ENCODE measurements at regions not wholly inside any gene's neighbourhood (a gene's known extent, or its start where the extent isn't known, plus 50 kb on each side); places are given as distances from the start of the nearest gene placed in this dataset.

DNA sequence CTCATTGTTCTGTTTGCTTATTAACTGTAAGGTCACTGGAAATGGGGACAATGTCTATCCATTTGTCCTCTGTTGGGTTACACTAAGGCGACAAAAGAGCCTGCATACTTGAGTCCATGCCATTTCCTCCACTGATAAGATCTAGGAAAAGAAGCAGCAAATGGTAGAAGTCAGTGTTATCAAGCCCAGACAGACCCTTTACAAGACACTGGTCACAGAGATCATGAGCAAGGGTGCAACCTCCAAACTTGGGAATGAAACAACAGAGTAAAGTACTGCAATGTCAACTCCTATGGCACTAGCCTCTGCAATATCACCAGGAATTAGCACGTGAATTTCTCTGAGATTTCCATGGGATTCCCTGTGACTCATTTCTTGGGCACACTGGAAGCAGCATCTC is 126.9 kb downstream of the ID4 start:
- Histone ChIP-seq H3K79me2 (ENCODE audit: control insufficient read depth in 1 of 2, insufficient read depth in 2 of 2, low read length in 2 of 2) (no peaks in the 10 kb centered on the region), H3K4me3 (ENCODE audit: extremely low read depth in 1 of 4, insufficient read depth in 2 of 4, low read depth in 3 of 4, low read length in 4 of 4) (no peak overlapping the region), H3K27me3 (replicated peaks in 1 of 4; ENCODE audit: control insufficient read depth in 3 of 4, extremely low read depth in 1 of 4, insufficient read depth in 3 of 4, low read length in 3 of 4) (no peaks in the 10 kb centered on the region), H3K23me2 (ENCODE audit: low read depth, low read length) (no peaks in the 10 kb centered on the region), H3K79me1 (ENCODE audit: low read depth, low read length) (no peaks in the 10 kb centered on the region), H4K20me1 (replicated peaks in 1 of 2; ENCODE audit: control insufficient read depth in 1 of 2, insufficient read depth in 2 of 2, low read length in 2 of 2) (no peaks in the 10 kb centered on the region), H2BK20ac (ENCODE audit: low read length) (no peak overlapping the region), H4K91ac (replicated peaks; ENCODE audit: insufficient read length, low read length) (no peak overlapping the region), H2AK5ac (ENCODE audit: low read depth, low read length) (no peak overlapping the region), H2BK5ac (ENCODE audit: low read depth, low read length) (no peak overlapping the region), H2BK120ac (replicated peaks; ENCODE audit: low read depth, low read length) (no peak overlapping the region), H2AFZ (ENCODE audit: low read length) (no peak overlapping the region), H3K9ac (replicated peaks in 1 of 4; ENCODE audit: extremely low read depth in 1 of 4, low read depth in 3 of 4, low read length in 3 of 4) (no peak overlapping the region), H3K23ac (ENCODE audit: insufficient read length) (no peak overlapping the region), H4K8ac (ENCODE audit: extremely low read depth, insufficient read depth, low read length) (no peak overlapping the region), H3K14ac (ENCODE audit: insufficient read length) (no peak overlapping the region), H2BK12ac (ENCODE audit: low read depth, low read length) (no peak overlapping the region), H3K56ac (replicated peaks; ENCODE audit: insufficient read length, low read depth, low read length) (no peak overlapping the region), H3K4me2 (ENCODE audit: insufficient read depth in 1 of 2, low read depth in 2 of 2, low read length in 2 of 2) (no peak overlapping the region), H3K18ac (ENCODE audit: extremely low read depth, low read length) (no peak overlapping the region), H3K4me1 (replicated peaks in 1 of 4; ENCODE audit: control insufficient read depth in 3 of 4, insufficient read depth in 4 of 4, low read length in 3 of 4) (no peaks in the 10 kb centered on the region), H2BK15ac (ENCODE audit: low read length) (no peak overlapping the region), H3K4ac (replicated peaks; ENCODE audit: insufficient read length, low read depth, low read length) (no peak overlapping the region), H3K27ac (ENCODE audit: low read depth, low read length) (no peak overlapping the region), H4K5ac (ENCODE audit: insufficient read length, low read depth, low read length) (no peak overlapping the region), H3K9me3 (ENCODE audit: insufficient read depth in 2 of 2, low read depth in 1 of 2, low read length in 1 of 2) (no peaks in the 10 kb centered on the region), H3K36me3 (ENCODE audit: control insufficient read depth in 2 of 4, insufficient read depth in 4 of 4, low read length in 3 of 4) (no peaks in the 10 kb centered on the region)
- DNase-seq (ENCODE audit: low read depth in 1 of 2, low spot score in 2 of 2) (no peak), FAIRE-seq (no peak)
- WGBS, 2 experiments (ENCODE audit: extremely low coverage in 1 of 2, insufficient coverage in 1 of 2, insufficient read length in 1 of 2, insufficient replicate concordance in 2 of 2, low coverage in 1 of 2, low lambda C conversion rate in 2 of 2, missing lambda C conversion rate in 1 of 2) = 90% methylated on average over 2 of the region's 2 CpGs; no CpG with 5 or more reads in 1 of the 2 experiments
- no peak for TF ChIP-seq GTF2F1 (IDR thresholded peaks at IDR 0.05; ENCODE audit: borderline replicate concordance, low read depth, low read length)
- no peak for TF ChIP-seq SUZ12 (IDR thresholded peaks at IDR 0.05; ENCODE audit: low read length)
- TF ChIP-seq RXRA (IDR thresholded peaks at IDR 0.05; ENCODE audit: insufficient read depth, low read depth, low read length) = no peak
- ChIA-PET CTCF (ENCODE audit: partially characterized antibody) (no interaction called here), POLR2A (ENCODE audit: partially characterized antibody) (no interaction called here)

Data from H1 (cell line).